OCI-LY1 (cell line): ENCODE measurements at regions not wholly inside any gene's neighbourhood (a gene's known extent, or its start where the extent isn't known, plus 50 kb on each side); places are given as distances from the start of the nearest gene placed in this dataset.

Source experiments
- EZH2 ChIP-seq: fragments of 200-600 bp; sonication (generic), shearing (Covaris generic); IDR thresholded peaks from 2 replicates; pipeline ENCODE4 v1.8.0; 2017; ENCODE audit warnings: borderline replicate concordance, mixed run types, mild to moderate bottlenecking, antibody characterized with exemption, low read length, moderate library complexity, mixed read lengths
- TF ChIP-seq, protein P1 (sequence below): fragments of 200-600 bp; sonication (generic), shearing (Covaris generic); IDR thresholded peaks from 2 replicates; pipeline ENCODE4 v1.5.1; 2017; ENCODE audit warnings: mild to moderate bottlenecking, antibody characterized with exemption, low read length, moderate library complexity, mixed read lengths

- TF ChIP-seq, protein P1, sequence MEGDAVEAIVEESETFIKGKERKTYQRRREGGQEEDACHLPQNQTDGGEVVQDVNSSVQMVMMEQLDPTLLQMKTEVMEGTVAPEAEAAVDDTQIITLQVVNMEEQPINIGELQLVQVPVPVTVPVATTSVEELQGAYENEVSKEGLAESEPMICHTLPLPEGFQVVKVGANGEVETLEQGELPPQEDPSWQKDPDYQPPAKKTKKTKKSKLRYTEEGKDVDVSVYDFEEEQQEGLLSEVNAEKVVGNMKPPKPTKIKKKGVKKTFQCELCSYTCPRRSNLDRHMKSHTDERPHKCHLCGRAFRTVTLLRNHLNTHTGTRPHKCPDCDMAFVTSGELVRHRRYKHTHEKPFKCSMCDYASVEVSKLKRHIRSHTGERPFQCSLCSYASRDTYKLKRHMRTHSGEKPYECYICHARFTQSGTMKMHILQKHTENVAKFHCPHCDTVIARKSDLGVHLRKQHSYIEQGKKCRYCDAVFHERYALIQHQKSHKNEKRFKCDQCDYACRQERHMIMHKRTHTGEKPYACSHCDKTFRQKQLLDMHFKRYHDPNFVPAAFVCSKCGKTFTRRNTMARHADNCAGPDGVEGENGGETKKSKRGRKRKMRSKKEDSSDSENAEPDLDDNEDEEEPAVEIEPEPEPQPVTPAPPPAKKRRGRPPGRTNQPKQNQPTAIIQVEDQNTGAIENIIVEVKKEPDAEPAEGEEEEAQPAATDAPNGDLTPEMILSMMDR: no peak
- TF ChIP-seq EZH2: no peak
Measured at GRCh38 chr2:241948299-241948897, 78.9 kb downstream of the RTP5 start.
